ENCODE measurements at regions not wholly inside any gene's neighbourhood (a gene's known extent, or its start where the extent isn't known, plus 50 kb on each side); places are given as distances from the start of the nearest gene placed in this dataset.

DNA sequence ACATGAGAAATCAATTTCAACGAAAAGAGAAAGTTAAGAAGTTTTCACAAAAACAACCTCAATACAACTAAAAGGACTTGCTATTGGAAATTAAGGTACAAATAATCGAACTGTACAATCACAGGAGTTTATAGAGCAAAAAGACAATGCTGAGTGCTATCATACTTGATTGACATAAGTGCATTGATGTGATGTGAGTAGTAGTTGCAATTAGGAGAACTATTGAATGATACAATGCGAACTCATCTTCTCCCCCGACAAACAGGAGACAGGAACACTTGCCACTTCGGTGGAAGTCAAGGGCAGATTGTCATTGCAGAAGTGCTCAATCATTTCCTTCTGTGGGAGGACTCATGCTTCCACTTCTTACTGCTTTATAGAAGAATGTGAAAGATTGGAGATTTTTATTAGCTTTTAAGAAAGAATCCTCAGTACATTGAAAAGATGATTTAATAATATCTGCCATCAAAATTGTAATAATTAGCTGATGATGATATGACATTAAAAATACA is 276.6 kb upstream of the MPDZ start:
- Histone ChIP-seq H3K4me1 (ENCODE audit: insufficient read depth) (no peaks in the 10 kb centered on the region; the same call in 1 of the 2 replicates), H3K27ac (ENCODE audit: low read depth) (no peak overlapping the region), H3K79me2 (replicated peaks; ENCODE audit: insufficient read depth) (no peaks in the 10 kb centered on the region), H3F3A (replicated peaks; ENCODE audit: low read depth) (no peaks in the 10 kb centered on the region), H4K20me1 (replicated peaks; ENCODE audit: insufficient read depth) (no peaks in the 10 kb centered on the region), H3K36me3 (ENCODE audit: insufficient read depth) (no peaks in the 10 kb centered on the region), H3K4me3 (no peak overlapping the region), H3K9me2 (ENCODE audit: insufficient read depth) (no peaks in the 10 kb centered on the region), H2AFZ (no peak overlapping the region), H3K27me3 (ENCODE audit: insufficient read depth) (no peaks in the 10 kb centered on the region), H3K4me2 (no peak overlapping the region)
- TF ChIP-seq POLR2AphosphoS5 (IDR thresholded peaks at IDR 0.05; ENCODE audit: low read depth), result no peak
- no peak for TF ChIP-seq CREB1 (CRISPR knock-in tag; IDR thresholded peaks at IDR 0.05; ENCODE audit: low read depth)
- TF ChIP-seq EZH2 (IDR thresholded peaks at IDR 0.05; ENCODE audit: low read depth, unreplicated experiment), result no peak
- no peak for TF ChIP-seq ZNF462 (CRISPR knock-in tag; IDR thresholded peaks at IDR 0.05)
- TF ChIP-seq EZH2phosphoT487 (IDR thresholded peaks at IDR 0.05; ENCODE audit: unreplicated experiment), result no peak
- TF ChIP-seq, protein P1, sequence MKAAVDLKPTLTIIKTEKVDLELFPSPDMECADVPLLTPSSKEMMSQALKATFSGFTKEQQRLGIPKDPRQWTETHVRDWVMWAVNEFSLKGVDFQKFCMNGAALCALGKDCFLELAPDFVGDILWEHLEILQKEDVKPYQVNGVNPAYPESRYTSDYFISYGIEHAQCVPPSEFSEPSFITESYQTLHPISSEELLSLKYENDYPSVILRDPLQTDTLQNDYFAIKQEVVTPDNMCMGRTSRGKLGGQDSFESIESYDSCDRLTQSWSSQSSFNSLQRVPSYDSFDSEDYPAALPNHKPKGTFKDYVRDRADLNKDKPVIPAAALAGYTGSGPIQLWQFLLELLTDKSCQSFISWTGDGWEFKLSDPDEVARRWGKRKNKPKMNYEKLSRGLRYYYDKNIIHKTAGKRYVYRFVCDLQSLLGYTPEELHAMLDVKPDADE (IDR thresholded peaks at IDR 0.05), result no peak
- no peak for TF ChIP-seq NANOG (IDR thresholded peaks at IDR 0.05; ENCODE audit: borderline replicate concordance)
- no peak for TF ChIP-seq REST (IDR thresholded peaks at IDR 0.05; ENCODE audit: unreplicated experiment)
- TF ChIP-seq, protein P2, sequence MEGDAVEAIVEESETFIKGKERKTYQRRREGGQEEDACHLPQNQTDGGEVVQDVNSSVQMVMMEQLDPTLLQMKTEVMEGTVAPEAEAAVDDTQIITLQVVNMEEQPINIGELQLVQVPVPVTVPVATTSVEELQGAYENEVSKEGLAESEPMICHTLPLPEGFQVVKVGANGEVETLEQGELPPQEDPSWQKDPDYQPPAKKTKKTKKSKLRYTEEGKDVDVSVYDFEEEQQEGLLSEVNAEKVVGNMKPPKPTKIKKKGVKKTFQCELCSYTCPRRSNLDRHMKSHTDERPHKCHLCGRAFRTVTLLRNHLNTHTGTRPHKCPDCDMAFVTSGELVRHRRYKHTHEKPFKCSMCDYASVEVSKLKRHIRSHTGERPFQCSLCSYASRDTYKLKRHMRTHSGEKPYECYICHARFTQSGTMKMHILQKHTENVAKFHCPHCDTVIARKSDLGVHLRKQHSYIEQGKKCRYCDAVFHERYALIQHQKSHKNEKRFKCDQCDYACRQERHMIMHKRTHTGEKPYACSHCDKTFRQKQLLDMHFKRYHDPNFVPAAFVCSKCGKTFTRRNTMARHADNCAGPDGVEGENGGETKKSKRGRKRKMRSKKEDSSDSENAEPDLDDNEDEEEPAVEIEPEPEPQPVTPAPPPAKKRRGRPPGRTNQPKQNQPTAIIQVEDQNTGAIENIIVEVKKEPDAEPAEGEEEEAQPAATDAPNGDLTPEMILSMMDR (conservative IDR thresholded peaks at IDR 0.05; ENCODE audit: low read depth in 2 of 2), result no peak
- TF ChIP-seq ZNF114 (CRISPR knock-in tag; IDR thresholded peaks at IDR 0.05), result no peak
- no peak for TF ChIP-seq JUNB (IDR thresholded peaks at IDR 0.05; ENCODE audit: unreplicated experiment)
- TF ChIP-seq ZNF331 (CRISPR knock-in tag; IDR thresholded peaks at IDR 0.05; ENCODE audit: low read depth), result no peak
- TF ChIP-seq STAT1 (IDR thresholded peaks at IDR 0.05; ENCODE audit: unreplicated experiment), result no peak
- no peak overlapping the region for H3K27ac Mint-ChIP-seq
- DNase-seq (ENCODE audit: low spot score) (no peak), ATAC-seq (no peak)
- no peaks in the 10 kb centered on the region for H3K27me3 Mint-ChIP-seq (ENCODE audit: insufficient read depth, low read depth, poor library complexity)
- H3K4me3 Mint-ChIP-seq, result no peak overlapping the region
- H3K9me3 Mint-ChIP-seq, result no peaks in the 10 kb centered on the region
- H3K4me1 Mint-ChIP-seq, result peaks cover 14% of the 10 kb centered on the region; the same call in 2 of the 3 replicates
- H3K36me3 Mint-ChIP-seq (ENCODE audit: low read depth), result no peaks in the 10 kb centered on the region

Data from GM23338 (cell line).